AG04450 (cell line): ENCODE measurements at regions not wholly inside any gene's neighbourhood (a gene's known extent, or its start where the extent isn't known, plus 50 kb on each side); places are given as distances from the start of the nearest gene placed in this dataset.

Source experiments
- CTCF ChIA-PET: fragments of 300-600, 350-600 bp; formaldehyde crosslinking; extraction: SDS; loops from one replicate; lab custom pipeline; 2022; ENCODE audit warnings: antibody characterized with exemption, inconsistent platforms; lab: Charles Lee
- POLR2A ChIA-PET: fragments of 350-600 bp; formaldehyde crosslinking; extraction: SDS; loops from one replicate; lab custom pipeline; 2021; ENCODE audit warnings: antibody characterized with exemption, inconsistent platforms; lab: Yijun Ruan, JAX
- DNase-seq: peaks from one replicate; pipeline ENCODE4 v3.0.0-alpha.2; 2011; ENCODE audit warnings: low read depth, low spot score
- H3K27ac ChIP-seq: one replicate; pipeline ENCODE4 v1.5.1; 2012; ENCODE audit warnings: low read depth, low read length, control low read depth
- H3K27me3 ChIP-seq: one replicate; pipeline ENCODE4 v1.6.0; 2012; ENCODE audit warnings: low read length; ENCODE audit not compliant: control insufficient read depth, insufficient read depth
- H3K4me3 ChIP-seq: 2 replicates; pipeline ENCODE4 v1.5.1; 2011; ENCODE audit warnings: mild to moderate bottlenecking, low read depth, low read length, control low read depth
- H3K9me3 ChIP-seq: 2 replicates; pipeline ENCODE4 v1.5.1; 2012; ENCODE audit warnings: low read length; ENCODE audit not compliant: control insufficient read depth, insufficient read depth
- TF ChIP-seq, protein P1 (sequence below): IDR thresholded peaks from 2 replicates; pipeline ENCODE4 v1.5.1; 2011; ENCODE audit warnings: low read depth, low read length, control low read depth, inconsistent platforms

DNA sequence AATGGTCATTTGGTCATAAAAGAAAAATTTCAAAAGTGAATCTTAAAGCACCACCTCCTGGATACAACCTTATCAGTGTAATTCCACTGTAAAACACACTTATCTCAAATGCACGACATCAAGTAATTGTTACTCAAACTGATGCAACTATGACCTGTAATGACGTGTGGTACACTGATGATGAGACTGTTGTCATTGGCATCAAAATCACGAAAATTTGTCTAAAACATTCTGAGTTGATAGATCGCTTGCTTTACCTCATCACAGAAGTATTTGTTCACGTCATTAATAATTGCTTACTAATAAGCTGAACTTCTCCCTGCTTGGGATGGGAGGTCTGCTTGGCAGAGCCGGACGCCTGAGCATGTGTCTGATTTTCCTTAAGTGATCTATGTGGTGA lies 221.8 kb upstream of the KLF6 start:
- TF ChIP-seq, protein P1, sequence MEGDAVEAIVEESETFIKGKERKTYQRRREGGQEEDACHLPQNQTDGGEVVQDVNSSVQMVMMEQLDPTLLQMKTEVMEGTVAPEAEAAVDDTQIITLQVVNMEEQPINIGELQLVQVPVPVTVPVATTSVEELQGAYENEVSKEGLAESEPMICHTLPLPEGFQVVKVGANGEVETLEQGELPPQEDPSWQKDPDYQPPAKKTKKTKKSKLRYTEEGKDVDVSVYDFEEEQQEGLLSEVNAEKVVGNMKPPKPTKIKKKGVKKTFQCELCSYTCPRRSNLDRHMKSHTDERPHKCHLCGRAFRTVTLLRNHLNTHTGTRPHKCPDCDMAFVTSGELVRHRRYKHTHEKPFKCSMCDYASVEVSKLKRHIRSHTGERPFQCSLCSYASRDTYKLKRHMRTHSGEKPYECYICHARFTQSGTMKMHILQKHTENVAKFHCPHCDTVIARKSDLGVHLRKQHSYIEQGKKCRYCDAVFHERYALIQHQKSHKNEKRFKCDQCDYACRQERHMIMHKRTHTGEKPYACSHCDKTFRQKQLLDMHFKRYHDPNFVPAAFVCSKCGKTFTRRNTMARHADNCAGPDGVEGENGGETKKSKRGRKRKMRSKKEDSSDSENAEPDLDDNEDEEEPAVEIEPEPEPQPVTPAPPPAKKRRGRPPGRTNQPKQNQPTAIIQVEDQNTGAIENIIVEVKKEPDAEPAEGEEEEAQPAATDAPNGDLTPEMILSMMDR: no peak
- no peaks in the 10 kb centered on the region for H3K27me3 ChIP-seq
- DNase-seq: no peak
- no peaks in the 10 kb centered on the region for H3K9me3 ChIP-seq
- H3K27ac ChIP-seq: no peak overlapping the region
- ChIA-PET CTCF (no interaction called here), POLR2A (no interaction called here)
- no peak overlapping the region for H3K4me3 ChIP-seq

DNA sequence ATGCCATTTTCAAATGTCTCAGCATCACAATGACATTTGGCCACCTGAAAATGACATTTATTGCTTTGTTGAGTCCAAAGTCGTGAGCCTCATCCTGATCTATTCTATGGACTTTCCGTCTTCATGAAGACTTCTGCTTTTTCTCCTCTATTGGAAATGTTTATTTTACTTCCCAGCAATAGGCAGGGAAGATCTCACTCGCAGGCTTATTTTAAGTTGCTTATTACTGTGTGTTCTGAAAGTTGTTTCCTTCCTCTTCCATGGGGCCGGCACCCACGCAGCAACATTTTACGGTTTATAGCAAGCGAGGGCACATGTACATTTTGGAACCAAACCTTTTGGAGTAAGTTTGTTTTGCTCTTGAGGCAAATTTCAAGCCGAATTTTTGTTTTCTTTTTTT lies 221.0 kb upstream of the KLF6 start:
- DNase-seq: no peak
- Histone ChIP-seq H3K27me3 (no peaks in the 10 kb centered on the region), H3K4me3 (no peak overlapping the region), H3K9me3 (no peaks in the 10 kb centered on the region), H3K27ac (no peak overlapping the region)
- CTCF ChIA-PET: no interaction called here
- TF ChIP-seq, protein P1: no peak
- POLR2A ChIA-PET: no interaction called here

DNA sequence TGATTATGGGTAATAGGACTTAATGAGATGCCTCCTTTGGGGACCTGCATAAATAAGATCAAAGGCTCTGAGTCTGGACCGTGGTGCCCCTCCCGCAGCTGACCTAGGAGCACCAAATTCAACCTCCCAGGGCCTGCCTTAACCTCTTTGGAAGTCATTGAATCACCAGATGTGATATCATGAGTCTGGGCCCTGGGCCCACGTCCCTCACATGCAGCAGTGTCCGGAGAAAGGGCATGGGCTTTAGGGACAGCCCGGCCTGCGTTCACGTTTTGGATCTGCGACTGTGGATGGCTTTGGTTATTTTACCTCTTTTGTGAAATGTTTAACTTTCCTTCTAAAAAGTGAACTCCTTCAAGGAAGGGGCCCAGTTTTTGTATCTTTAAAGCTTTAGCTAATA lies 220.0 kb upstream of the KLF6 start:
- Histone ChIP-seq H3K9me3 (no peaks in the 10 kb centered on the region), H3K27ac (no peak overlapping the region), H3K27me3 (no peaks in the 10 kb centered on the region), H3K4me3 (no peak overlapping the region)
- TF ChIP-seq, protein P1: no peak
- ChIA-PET POLR2A (no interaction called here), CTCF (no interaction called here)
- DNase-seq: no peak

DNA sequence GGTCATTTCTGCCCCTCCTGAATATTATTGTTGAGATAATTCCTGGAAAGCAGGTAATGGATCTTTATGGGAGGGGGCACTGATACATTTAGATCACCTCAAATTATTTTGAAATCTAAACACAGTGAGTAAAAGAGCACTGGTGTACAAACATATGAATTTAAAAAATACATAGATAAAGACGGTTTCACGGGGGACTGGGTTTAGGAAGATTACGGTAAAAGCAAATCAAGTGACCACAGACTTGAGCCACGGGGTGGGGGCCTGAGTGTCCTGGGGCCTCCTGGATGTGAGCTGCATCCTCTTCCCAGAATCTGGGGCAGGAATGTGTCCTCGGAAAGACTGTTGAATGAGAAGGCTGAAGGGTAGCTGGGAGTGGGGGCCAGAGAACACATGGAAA lies 219.1 kb upstream of the KLF6 start:
- Histone ChIP-seq H3K27ac (no peak overlapping the region), H3K4me3 (no peak overlapping the region), H3K27me3 (no peaks in the 10 kb centered on the region), H3K9me3 (no peaks in the 10 kb centered on the region)
- DNase-seq: no peak
- POLR2A ChIA-PET: no interaction called here
- TF ChIP-seq, protein P1: no peak
- CTCF ChIA-PET: no interaction called here

DNA sequence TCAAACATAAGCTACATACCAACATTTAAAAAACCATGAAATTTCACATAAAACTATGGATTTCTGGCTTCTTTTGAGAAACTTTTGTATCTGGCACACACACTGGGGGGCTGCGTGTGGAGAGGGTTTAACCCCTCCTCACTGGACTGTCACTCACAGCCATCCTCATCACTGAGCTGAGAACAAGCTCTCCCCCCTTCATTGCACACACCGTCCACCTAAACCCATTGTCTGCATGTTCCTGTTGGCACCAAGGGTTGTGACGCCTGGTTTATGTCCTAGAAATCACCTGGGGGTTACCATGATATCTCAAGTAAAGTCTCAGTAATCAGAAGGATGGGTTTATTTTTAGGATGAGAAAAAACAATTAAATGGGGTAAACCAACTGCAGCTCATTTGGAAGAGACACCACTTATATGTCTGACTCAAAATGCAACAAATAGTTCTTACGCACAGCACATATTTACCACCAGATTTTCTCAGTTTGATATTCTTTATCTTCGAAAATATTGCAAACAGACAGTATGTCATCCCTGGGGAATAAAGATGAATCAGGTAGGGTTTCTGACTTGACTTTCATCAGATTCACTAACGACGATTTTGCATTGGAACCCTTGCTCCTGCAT lies 218.5 kb upstream of the KLF6 start:
- ChIA-PET POLR2A (no interaction called here), CTCF (no interaction called here)
- no peak overlapping the region for H3K4me3 ChIP-seq

More for the DNA sequence above, 218.5 kb upstream of the KLF6 start:
- DNase-seq: no peak
- no peaks in the 10 kb centered on the region for H3K27me3 ChIP-seq
- H3K27ac ChIP-seq: no peak overlapping the region
- TF ChIP-seq, protein P1: no peak
- H3K9me3 ChIP-seq: no peaks in the 10 kb centered on the region
